SIG-M5 treated with dmso at 0.1 percent for 504 hours (cell line): ENCODE measurements at regions not wholly inside any gene's neighbourhood (a gene's known extent, or its start where the extent isn't known, plus 50 kb on each side); places are given as distances from the start of the nearest gene placed in this dataset.
"Not testable (repeated sequence)": the region's sequence is repeated elsewhere in the genome, so short reads cannot be mapped to it uniquely, and the experiment has no call there.

Experiments
- DNase-seq: peaks from one replicate; lab custom pipeline; 2025; ENCODE audit not compliant: unreplicated experiment; lab: John Stamatoyannopoulos, UW

DNA sequence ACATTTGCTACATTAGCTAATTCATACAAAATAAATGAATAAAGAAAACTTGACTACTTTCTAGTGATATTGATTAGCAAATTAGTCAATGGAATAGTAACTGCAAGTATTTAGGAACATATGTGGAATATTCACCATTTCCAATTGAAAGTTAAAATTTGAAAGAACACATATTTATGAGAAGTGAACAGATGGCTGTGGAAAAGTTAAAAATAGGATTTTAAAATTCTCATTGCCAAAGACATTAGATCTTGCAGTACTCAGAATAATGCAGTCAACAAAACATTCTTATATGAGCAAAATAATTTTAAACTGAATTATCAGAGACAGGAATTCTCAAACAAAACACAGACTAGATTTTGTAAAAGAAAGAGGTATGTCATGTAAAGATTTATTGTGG is 613.9 kb upstream of the NOVA1 start:
- DNase-seq = no peak

DNA sequence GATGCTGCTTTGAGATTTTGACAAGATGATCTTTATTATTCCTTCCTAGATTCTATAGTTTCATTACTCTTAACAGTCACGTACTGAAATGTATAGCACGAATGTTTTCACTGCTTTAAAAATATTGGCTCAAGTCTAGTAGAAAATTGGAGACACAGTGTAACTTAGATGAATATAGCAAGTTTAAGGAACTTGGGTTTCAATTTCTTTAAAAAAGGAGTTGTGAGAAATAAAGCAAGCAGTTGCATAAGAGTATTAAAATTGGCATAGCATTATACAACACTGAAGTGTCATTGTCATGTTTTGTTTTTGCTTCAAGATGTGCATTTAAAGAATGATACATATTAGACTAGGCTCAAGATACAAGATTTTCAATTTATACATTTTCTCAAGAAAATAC is 624.8 kb upstream of the NOVA1 start:
- no peak for DNase-seq

DNA sequence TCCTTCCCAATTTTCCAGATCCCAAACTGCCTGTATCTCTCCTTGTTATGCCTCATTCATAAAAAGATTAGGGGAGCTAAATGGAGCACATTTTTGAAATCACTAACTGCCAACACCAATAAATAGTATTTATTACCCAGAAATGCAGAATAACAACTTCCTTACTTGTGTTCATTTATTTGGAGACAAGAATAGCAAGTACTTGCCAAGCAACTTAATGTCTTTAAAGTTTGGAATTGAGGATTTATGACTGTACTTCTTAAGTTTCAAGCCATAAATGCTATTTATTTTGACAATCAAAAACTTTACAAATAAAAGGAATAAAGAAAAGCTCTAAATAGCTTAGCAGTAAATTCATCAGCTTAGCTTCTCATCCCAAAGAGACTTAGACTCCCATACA is 626.1 kb upstream of the NOVA1 start:
- DNase-seq = no peak

DNA sequence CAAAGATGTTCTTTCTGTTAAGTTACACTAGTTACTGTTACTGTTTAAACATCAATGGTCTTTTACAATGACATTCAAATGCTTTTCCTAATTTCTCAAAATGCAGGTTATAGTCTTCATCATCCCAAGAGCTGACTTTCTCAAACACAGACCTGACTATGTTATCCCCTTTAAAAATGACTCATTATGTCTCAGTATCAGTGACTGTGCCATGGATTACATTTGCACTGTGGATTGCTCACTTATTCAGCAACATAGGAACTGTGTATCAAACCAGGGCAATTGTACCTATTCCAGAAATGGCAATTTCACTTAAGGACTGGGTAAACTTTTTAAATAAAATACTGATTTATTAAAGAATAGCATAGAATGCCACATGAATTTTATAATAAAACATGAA is 630.2 kb upstream of the NOVA1 start:
- no peak for DNase-seq

DNA sequence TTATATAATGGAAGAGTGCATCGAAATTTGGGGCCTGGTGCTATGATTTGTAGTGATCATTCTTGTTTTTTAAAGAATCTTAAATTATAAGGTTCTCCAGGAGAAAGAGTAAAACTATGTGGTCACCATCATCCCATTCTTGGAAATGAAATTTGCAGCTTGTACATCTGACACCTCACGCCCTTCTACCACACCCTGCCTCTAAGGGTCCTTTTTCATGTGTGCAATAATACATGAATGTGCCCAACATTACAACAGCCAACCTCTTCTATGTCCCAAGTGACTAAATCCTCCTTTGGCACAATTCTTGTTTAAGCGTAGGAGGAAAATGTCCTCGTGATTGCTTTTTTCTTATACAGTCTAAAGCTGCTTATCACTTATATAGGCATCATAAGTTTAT is 636.5 kb upstream of the NOVA1 start:
- DNase-seq = no peak

DNA sequence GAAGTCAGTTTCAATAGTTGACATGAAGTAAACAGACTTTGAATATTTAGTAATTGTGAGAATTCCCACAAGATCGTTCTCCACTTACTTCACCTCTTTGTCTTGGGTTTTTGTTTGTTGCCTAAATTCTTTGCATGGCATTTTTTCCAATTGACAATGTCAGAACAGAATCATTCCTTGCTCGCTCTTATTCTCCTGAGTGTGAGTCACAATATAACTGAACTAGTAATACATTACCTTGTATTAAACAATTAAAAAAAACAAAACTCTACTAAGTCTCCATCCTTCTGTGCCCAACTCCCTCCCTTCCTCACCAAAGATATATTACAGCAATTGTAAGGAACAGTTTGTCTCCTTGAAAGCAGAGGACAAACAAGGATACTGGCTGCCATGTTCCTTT is 638.8 kb upstream of the NOVA1 start:
- DNase-seq = no peak

DNA sequence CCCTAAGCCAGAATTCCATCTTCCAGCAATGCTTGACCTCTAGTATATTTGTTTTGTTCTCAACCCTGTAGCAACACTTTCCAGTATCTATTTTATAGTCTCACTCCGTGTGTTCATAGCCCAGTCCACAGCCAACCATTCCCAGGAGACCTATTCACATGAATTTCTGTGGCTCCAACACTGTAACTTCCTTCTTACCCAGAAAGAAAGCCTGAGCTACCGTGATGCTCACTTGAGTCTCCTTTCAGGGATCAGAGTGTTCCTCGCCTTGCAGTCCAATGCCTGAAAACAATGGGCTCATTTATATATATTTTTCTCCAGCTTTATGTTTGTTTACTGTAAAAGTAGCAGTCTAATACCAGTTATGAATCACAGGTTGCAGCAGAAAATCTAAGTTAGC is 645.0 kb upstream of the NOVA1 start:
- no peak for DNase-seq

DNA sequence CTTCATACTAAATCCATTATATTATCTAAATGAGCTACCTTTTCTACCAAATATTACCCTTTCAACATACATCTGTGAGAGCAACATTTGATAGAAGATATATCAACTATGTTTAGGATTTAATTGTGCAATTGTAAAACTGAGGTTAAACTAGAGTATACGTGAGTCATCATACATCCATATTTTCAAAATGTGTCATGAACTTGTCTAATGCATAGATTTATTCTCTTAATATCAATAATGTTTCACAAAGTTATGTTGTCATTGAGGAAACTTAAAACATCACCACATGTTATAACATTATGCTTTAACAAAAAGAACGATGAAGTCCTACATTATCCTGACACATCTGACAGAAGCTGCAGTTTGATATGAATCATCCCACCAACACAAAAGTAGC is 645.5 kb upstream of the NOVA1 start:
- no peak for DNase-seq

DNA sequence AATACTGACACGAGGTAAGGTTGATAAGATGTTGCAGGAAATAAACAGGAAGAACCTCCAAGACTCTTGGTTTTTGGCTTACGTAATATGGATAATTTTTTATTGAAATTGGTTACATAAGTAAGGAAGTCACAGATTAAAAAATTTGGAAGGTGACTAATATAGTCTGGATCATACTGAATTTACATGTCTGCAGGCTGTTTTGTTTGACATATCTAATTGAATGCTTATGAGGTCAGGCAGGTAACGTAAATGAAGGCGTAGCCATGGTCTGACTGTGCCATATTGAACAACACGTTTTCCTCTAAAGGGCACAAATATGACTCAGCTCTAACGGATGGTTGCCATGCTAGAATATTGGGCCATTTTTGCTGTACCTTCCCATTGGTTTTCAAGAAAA is 648.1 kb upstream of the NOVA1 start:
- no peak for DNase-seq

DNA sequence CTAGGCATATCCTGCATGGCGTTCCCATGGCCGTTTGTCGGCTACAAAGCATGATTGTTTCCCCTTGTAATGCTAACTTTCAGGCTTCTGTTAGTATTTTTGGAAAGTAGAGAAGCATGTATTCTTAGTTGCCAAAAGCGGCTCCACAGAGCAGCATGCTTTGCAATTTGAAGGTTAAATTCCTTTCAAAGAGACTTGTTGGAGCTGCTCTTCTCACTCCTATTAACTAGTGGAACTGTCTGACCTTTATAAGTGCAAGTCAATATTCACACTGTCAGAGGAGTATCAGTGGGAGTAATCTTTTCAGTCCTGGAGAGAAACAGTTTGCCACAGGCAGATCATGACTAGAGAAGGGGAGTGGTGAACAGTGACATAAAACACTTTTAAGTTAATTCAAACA is 656.1 kb upstream of the NOVA1 start:
- no peak for DNase-seq

DNA sequence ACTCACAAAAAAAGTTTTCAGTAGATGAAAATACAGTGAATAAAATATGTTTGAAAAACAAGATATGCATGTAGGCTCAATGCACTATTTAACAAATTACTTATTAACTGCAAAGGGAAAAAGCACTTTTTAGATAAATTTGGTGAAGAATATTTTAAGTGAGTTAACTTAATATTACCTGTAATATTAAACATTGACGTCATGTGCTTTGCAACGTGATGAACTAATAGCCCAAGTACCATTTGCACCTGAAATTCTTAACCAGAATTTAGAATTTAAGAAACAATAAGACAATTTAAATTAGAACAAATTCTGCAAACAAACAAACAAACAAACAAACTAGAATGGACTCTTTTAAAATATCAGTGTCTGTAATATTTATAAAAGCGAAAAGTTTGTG is 659.0 kb upstream of the NOVA1 start:
- DNase-seq = no peak

DNA sequence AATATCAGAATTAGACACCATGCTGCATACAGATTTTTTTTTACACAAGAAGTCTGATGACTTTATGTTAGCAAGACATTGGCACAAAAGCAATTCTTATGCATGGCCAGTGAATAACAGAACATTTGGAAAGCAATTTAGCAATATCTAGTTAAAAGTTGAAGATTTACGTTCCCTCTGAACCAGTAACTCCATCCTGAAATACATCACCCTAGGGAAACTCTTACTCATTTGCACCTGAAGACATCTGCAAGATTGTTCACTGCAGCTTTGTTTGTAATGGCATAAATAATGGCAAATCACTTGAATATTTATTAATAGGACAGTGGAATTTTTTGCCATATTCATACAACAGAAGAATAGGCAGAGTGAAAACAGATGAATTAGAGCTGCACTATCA is 670.0 kb upstream of the NOVA1 start:
- DNase-seq = no peak

DNA sequence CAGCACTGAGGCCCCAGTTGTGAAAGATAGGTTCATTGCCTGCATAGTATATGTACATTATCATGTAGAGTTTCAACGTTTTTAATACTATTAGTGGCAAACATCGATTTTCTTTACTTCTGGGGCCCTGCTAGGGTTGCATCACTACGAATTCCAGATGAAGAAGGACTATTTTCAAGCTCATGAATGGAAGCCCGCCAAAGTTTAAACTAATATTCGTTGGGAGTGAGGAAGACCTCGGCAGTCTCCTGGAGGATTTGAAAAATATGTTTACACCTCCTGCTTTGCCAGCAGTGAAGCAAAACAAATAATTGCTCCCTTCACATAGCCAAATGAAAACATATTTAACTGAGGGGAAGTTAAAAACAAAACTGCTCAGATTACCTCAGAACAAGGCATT is 672.9 kb upstream of the NOVA1 start:
- no peak for DNase-seq

DNA sequence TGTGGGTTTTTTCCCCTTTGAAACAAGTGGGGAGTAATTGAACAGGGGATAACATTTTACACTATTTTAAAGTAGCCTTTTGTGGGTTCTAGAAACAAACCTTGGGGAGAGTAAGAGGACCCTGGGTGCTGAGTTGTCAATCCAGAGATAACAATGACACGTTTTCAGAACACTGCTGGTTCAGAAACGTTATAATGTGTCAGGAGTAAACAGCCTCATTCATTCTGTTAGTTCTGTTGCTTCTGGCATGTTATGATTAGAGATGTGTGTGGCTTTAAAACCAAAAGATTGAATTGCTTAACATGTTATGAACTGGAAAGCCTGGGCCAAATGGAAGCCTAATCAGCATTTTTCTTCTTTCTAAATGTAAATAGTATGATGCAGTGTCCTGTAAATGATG is 680.5 kb upstream of the NOVA1 start:
- no peak for DNase-seq

DNA sequence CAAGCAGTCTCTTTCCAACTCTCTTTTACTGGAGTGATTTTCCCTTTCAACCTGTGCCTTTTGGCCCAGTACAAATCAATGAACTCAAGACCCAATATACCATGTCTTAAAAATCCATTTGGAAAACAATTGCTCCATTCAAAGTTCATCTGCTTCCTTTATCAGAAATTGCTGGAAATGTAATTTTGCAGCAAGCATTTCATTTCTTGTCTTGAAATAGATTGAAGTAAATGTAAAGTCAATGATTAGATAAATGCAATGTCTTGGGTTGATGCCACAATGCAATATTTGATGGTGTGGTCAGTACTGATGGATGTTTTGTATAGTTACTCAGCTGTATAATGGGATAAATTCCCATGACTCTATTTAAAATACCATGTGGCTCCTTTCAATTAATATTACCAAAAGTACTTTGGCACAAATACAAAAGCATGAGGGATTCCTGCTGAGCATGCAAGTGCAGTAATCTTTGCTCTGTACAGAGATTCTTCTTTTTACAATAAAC is 707.7 kb upstream of the NOVA1 start:
- no peak for DNase-seq

DNA sequence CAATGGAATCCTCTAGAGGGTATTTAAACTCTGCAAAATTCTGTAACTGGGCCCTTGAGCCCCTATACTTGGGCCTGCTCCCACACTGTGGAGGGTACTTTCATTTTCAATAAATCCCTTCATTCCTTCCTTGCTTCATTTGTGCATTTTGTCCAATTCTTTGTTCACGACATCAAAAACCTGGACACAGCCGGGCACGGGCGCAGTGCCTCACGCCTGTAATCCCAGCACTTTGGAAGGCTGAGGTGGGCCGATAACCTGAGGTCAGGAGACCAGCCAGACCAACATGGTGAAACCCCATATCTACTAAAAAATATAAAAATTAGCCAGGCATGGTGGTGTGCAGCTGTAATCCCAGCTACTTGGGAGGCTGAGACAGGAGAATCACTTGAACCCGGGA is 714.9 kb upstream of the NOVA1 start:
- DNase-seq = not testable (repeated sequence)

DNA sequence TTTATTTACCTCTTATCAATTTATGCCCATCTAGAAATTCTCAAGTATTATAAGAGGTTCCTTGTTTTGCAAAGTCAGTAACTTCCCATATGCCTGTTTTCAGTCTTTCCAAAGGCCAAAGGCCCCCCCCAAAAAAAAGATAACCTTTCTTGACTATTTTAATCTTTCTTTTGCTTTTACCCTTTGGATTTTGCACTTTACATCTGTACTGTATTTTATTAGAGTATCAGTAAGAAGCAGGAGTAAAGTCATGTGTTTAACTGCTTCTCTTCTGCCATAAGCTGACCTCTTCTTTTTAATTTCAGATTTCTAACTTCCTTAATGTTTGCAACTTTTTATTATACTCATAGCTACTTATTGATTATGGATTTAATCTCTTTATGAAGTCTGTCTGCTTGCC is 716.4 kb upstream of the NOVA1 start:
- DNase-seq = no peak

DNA sequence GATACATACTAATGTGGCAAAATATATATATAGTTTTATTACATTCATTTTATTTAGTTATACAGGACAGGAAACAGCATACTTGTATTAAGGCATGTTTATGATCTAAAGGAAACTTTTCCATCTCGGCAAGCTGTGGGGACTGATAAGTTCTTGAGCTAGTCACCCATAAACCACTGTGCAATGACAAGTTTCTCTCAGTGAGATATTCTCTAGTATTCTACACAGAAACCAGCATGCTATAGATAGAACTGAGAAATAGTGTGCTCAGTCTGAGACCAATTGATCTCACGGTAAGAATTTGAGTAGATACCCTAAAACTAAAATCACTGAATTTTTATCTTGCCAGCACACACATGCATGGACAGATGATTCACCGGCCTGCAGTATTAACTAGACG is 717.6 kb upstream of the NOVA1 start:
- no peak for DNase-seq

DNA sequence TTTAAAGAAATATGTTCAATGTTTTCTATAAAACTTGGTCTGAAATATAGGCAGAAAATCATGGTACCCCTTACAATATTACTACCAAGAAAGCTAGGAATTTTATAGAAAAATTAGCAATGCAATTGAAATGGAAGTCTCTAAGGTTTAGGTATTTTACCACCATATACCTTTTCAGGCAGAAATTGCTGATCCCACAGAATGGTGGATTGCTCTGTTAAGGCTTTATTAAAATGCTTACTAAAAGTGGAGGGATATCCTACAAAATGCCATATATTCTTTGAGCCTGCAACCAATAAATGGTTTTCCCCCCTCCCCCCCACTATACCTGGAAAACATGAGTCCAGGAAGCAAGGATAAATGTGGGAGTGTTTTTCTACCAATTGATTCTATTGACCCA is 718.1 kb upstream of the NOVA1 start:
- no peak for DNase-seq

DNA sequence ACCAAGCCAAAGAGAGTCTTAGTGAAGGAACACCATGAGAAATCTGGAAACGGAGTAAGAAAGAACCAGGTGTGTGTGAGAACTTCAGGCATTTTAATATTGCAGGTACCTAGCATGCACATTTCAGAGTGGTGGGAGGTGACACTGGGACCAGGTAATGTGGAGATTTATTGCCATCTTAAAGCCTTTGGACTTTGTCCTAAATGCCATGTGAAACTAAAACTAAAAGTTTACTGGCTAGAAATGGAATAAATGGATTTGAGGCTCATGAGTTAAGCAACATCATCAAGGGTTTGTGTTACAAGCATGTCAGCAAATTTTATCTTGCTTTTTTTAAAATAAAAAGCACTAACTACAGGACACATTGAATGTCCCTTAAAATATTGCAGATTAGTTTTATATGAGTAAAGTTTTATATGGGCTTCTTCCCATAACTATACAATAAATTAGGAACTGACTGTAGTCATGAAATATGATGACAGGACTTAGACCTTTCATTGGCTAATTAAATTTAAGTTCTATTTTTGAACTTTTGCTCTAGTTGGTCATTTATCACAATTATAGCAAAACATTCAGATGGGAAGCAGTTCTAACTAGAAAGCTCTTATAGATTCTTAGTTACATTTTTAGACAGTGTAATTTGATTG is 721.1 kb upstream of the NOVA1 start:
- DNase-seq = no peak

DNA sequence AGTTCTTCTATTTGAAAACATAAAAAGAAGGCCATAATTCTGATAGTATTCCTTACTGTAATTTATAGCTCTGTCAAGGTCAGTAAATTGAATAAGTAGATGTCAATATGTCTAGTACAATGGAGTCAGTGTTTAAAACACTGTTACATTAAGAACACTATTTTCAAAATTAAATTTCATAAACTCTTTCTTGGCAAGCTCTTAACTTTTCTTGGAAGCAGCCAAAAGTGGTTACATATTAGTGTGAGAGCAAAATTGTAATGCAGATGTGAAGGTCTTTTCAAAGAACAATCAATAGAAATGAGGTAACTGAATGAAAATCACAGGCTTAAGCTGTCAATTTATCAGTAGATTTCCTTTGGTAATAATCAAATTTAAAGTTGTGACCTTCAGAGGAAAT is 722.4 kb upstream of the NOVA1 start:
- no peak for DNase-seq

DNA sequence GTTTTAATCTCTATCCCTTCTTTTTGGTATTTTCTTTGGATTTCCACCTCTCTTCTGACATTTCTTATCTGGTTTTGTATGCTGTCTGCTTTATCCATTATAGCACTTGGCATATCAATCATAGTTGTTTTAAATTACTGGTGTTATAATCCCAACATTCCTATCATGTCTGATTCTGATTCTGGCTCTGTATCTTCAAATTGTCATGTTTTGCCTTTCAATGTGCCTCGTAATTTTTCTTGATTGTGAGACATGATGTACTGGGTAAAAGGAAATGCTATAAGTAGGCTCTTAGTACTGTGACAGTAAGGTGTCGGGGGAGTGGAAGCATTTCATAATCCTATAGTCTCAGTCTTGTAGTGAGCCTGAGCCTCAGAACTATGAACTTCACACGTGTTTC is 729.3 kb upstream of the NOVA1 start:
- no peak for DNase-seq

DNA sequence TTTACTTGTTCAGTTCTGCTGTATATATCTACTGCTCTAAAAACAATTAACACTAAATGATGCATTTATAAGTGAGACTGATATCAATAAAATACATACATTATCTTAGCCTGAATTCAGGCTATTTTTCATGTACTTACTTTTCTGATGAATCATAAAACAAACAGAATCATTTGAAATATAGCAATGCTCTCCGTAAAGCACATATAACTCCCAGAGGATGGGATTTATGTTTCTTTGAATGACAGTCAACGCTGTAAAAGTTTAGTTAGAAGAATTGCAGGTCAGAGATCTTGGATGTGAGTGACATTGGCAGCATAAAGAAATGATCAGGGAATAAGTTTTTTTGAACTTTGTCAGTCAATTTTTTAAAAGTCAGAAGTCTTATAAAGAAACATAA is 740.2 kb upstream of the NOVA1 start:
- no peak for DNase-seq

DNA sequence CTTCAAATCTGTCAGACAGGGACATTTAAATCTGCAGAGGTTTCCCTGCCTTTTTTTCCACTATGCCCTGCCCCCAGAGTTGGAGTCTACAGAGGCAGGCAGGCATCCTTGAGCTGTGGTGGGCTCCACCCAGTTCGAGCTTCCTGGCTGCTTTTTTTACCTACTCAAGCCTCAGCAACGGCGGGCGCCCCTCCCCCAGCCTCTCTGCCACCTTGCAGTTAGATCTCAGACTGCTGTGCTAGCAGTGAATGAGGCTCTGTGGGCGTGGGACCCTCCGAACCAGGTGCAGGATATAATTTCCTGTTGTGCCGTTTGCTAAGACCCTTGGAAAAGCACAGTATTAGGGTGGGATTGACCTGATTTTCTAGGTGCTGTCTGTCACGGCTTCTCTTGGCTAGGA is 765.2 kb upstream of the NOVA1 start:
- not testable (repeated sequence) for DNase-seq
